ENCODE measurements at regions not wholly inside any gene's neighbourhood (a gene's known extent, or its start where the extent isn't known, plus 50 kb on each side); places are given as distances from the start of the nearest gene placed in this dataset.

GRCh38 chr2:234673961-234674759 lies 177.3 kb upstream of the ARL4C start:
- TF ChIP-seq PAX5 (IDR thresholded peaks at IDR 0.05; ENCODE audit: insufficient read depth, low read length, severe bottlenecking) (no peak), TAF1 (IDR thresholded peaks at IDR 0.05; ENCODE audit: low read depth, low read length) (no peak), POLR2AphosphoS5 (IDR thresholded peaks at IDR 0.05; ENCODE audit: low read depth, low read length) (no peak), POLR2A (IDR thresholded peaks at IDR 0.05; ENCODE audit: low read depth, low read length) (no peak), SPI1 (IDR thresholded peaks at IDR 0.05; ENCODE audit: low read depth, low read length) (no peak), POU2F2 (IDR thresholded peaks at IDR 0.05; ENCODE audit: low read depth, low read length) (no peak)
- no peak for DNase-seq (ENCODE audit: insufficient read length, low spot score)
- FAIRE-seq, result no peak

DNA sequence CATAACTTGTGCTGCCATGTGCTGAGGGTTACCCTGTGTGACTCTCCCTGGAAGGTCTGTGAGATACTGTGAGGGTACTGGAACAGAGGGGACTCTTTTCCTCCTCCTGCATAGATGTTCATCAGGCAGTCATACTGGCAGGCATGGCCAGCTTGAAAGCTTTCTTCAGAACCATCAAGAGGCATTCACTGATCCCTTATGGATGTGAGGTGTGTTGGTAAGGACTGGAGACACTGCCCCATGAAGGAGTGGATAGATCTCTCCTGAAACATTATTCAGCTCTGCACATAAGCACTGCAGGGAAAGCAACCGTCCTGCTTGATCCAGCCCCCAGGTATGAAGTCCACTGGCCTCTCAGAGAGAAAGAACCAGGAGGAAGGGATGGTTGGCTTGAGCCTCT lies 176.6 kb upstream of the ARL4C start:
- FAIRE-seq (no peak), DNase-seq (ENCODE audit: insufficient read length, low spot score) (no peak)

GRCh38 chr2:234672498-234673150 lies 175.7 kb upstream of the ARL4C start:
- DNase-seq (ENCODE audit: insufficient read length, low spot score), result no peak
- TF ChIP-seq POU2F2 (IDR thresholded peaks at IDR 0.05; ENCODE audit: low read depth, low read length) (no peak), TAF1 (IDR thresholded peaks at IDR 0.05; ENCODE audit: low read depth, low read length) (no peak), POLR2AphosphoS5 (IDR thresholded peaks at IDR 0.05; ENCODE audit: low read depth, low read length) (no peak), POLR2A (IDR thresholded peaks at IDR 0.05; ENCODE audit: low read depth, low read length) (no peak), SPI1 (IDR thresholded peaks at IDR 0.05; ENCODE audit: low read depth, low read length) (no peak), PAX5 (IDR thresholded peaks at IDR 0.05; ENCODE audit: insufficient read depth, low read length, severe bottlenecking) (no peak)
- FAIRE-seq, result no peak

More for the DNA sequence above, 176.6 kb upstream of the ARL4C start:
- TF ChIP-seq POLR2A (IDR thresholded peaks at IDR 0.05; ENCODE audit: low read depth, low read length) (no peak), SPI1 (IDR thresholded peaks at IDR 0.05; ENCODE audit: low read depth, low read length) (no peak), PAX5 (IDR thresholded peaks at IDR 0.05; ENCODE audit: insufficient read depth, low read length, severe bottlenecking) (no peak), POU2F2 (IDR thresholded peaks at IDR 0.05; ENCODE audit: low read depth, low read length) (no peak), POLR2AphosphoS5 (IDR thresholded peaks at IDR 0.05; ENCODE audit: low read depth, low read length) (no peak), TAF1 (IDR thresholded peaks at IDR 0.05; ENCODE audit: low read depth, low read length) (no peak)

DNA sequence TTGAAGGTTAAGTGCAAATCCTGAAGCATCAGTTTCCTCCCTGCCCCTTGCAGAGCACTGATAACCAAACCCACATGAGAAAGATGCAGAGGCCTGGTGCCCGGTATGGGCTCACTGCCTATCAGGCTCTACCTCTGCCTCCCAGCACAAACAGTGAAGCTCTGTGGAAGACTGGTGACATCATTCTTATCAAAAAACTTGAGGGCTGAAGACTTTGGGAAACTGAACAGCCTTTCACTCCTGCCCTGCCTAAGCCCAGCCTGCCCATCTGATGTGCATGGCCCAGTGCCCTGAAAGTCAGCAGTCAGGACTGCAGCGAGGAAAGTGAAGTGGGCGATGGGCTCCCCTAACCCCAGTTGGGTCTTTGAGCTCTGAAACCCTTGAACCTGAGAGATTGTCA lies 174.8 kb upstream of the ARL4C start:
- no peak for FAIRE-seq
- TF ChIP-seq POU2F2 (IDR thresholded peaks at IDR 0.05; ENCODE audit: low read depth, low read length) (no peak), TAF1 (IDR thresholded peaks at IDR 0.05; ENCODE audit: low read depth, low read length) (no peak), POLR2AphosphoS5 (IDR thresholded peaks at IDR 0.05; ENCODE audit: low read depth, low read length) (no peak), POLR2A (IDR thresholded peaks at IDR 0.05; ENCODE audit: low read depth, low read length) (no peak), SPI1 (IDR thresholded peaks at IDR 0.05; ENCODE audit: low read depth, low read length) (no peak), PAX5 (IDR thresholded peaks at IDR 0.05; ENCODE audit: insufficient read depth, low read length, severe bottlenecking) (no peak)
- no peak for DNase-seq (ENCODE audit: insufficient read length, low spot score)

- no peak for FAIRE-seq
- TF ChIP-seq TAF1 (IDR thresholded peaks at IDR 0.05; ENCODE audit: low read depth, low read length), result no peak
- TF ChIP-seq POU2F2 (IDR thresholded peaks at IDR 0.05; ENCODE audit: low read depth, low read length), result no peak
- no peak for TF ChIP-seq POLR2AphosphoS5 (IDR thresholded peaks at IDR 0.05; ENCODE audit: low read depth, low read length)
- no peak for TF ChIP-seq SPI1 (IDR thresholded peaks at IDR 0.05; ENCODE audit: low read depth, low read length)
- TF ChIP-seq PAX5 (IDR thresholded peaks at IDR 0.05; ENCODE audit: insufficient read depth, low read length, severe bottlenecking), result no peak
- no peak for TF ChIP-seq POLR2A (IDR thresholded peaks at IDR 0.05; ENCODE audit: low read depth, low read length)
- DNase-seq (ENCODE audit: insufficient read length, low spot score), result no peak
Measured at GRCh38 chr2:234671231-234671630, 174.3 kb upstream of the ARL4C start.

DNA sequence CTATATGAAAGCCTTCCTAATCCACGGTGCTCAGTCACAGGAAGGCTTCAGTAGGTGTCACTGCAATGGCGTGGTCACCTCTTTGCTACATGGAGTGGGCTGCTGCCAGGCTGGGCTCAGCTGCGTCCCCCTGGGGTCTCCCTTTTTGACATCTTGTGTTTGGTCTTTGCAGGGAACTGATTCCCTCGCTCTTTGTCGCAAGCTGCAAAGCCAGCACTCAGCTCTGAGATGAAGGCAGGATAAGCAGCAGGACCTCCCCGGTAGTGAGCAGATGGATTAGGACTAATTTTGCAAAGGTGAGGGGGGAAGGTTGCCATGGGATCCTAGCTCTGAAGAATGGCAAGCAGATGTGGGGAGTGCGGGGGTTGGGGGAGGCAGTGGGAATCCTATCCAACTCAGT lies 173.9 kb upstream of the ARL4C start:
- TF ChIP-seq PAX5 (IDR thresholded peaks at IDR 0.05; ENCODE audit: insufficient read depth, low read length, severe bottlenecking) (no peak), SPI1 (IDR thresholded peaks at IDR 0.05; ENCODE audit: low read depth, low read length) (no peak), TAF1 (IDR thresholded peaks at IDR 0.05; ENCODE audit: low read depth, low read length) (no peak), POLR2A (IDR thresholded peaks at IDR 0.05; ENCODE audit: low read depth, low read length) (no peak)
- DNase-seq (ENCODE audit: insufficient read length, low spot score), result no peak
- FAIRE-seq, result no peak

GRCh38 chr2:234670052-234670451 lies 173.2 kb upstream of the ARL4C start:
- FAIRE-seq (no peak), DNase-seq (ENCODE audit: insufficient read length, low spot score) (no peak)
- TF ChIP-seq POLR2AphosphoS5 (IDR thresholded peaks at IDR 0.05; ENCODE audit: low read depth, low read length) (no peak), TAF1 (IDR thresholded peaks at IDR 0.05; ENCODE audit: low read depth, low read length) (no peak), SPI1 (IDR thresholded peaks at IDR 0.05; ENCODE audit: low read depth, low read length) (no peak), POLR2A (IDR thresholded peaks at IDR 0.05; ENCODE audit: low read depth, low read length) (no peak), PAX5 (IDR thresholded peaks at IDR 0.05; ENCODE audit: insufficient read depth, low read length, severe bottlenecking) (no peak), POU2F2 (IDR thresholded peaks at IDR 0.05; ENCODE audit: low read depth, low read length) (no peak)

DNA sequence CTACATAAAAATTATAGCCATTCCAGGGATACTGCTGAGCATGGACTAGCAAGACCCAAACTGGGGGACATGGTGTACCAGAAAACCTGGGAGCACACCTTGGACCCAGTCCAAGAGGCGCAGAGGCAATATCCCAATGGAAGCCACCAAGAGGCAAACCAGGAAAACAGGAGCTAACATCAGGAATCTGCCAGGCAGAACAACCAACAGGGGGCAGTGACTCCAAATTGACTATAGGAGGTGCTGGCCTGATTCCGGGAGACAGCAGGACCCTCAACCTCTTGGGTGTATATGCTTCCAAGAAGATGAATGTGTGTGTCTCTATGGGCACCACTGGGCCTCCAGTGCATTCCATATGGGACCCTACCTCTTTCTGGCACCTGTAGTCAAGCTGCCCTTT lies 172.7 kb upstream of the ARL4C start:
- no peak for TF ChIP-seq POU2F2 (IDR thresholded peaks at IDR 0.05; ENCODE audit: low read depth, low read length)
- no peak for TF ChIP-seq PAX5 (IDR thresholded peaks at IDR 0.05; ENCODE audit: insufficient read depth, low read length, severe bottlenecking)
- no peak for TF ChIP-seq TAF1 (IDR thresholded peaks at IDR 0.05; ENCODE audit: low read depth, low read length)
- no peak for FAIRE-seq
- no peak for DNase-seq (ENCODE audit: insufficient read length, low spot score)

DNA sequence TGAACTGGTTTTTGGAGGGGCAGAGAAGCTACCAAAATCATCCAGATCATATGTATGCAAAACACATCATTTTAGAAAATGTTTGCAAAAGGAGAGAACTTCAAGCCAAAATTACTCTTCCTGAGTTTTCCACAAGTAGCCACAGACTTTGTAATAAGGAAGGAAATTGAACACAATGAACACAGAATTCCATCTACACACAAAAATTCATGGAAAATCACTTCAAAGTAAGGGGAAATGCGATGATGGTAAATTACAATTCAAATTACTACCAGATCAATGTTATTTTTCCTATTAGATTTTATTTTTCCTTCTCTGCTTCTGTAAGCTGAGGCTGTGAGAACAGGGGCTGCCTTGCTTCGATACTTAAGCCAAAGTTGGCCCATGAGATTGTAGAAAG lies 172.1 kb upstream of the ARL4C start:
- no peak for TF ChIP-seq POLR2A (IDR thresholded peaks at IDR 0.05; ENCODE audit: low read depth, low read length)
- TF ChIP-seq TAF1 (IDR thresholded peaks at IDR 0.05; ENCODE audit: low read depth, low read length), result no peak
- no peak for TF ChIP-seq SPI1 (IDR thresholded peaks at IDR 0.05; ENCODE audit: low read depth, low read length)
- TF ChIP-seq POU2F2 (IDR thresholded peaks at IDR 0.05; ENCODE audit: low read depth, low read length), result no peak
- TF ChIP-seq POLR2AphosphoS5 (IDR thresholded peaks at IDR 0.05; ENCODE audit: low read depth, low read length), result no peak
- no peak for TF ChIP-seq PAX5 (IDR thresholded peaks at IDR 0.05; ENCODE audit: insufficient read depth, low read length, severe bottlenecking)
- FAIRE-seq (no peak), DNase-seq (ENCODE audit: insufficient read length, low spot score) (no peak)

Data from GM12891 (cell line).